GM12892 (cell line): ENCODE measurements at regions not wholly inside any gene's neighbourhood (a gene's known extent, or its start where the extent isn't known, plus 50 kb on each side); places are given as distances from the start of the nearest gene placed in this dataset.

Source experiments
- POLR2A ChIP-seq: IDR thresholded peaks from 2 replicates; pipeline ENCODE4 v1.6.1; 2011; ENCODE audit warnings: low read depth, low read length, control low read depth
- POLR2AphosphoS5 ChIP-seq: IDR thresholded peaks from 2 replicates; pipeline ENCODE4 v1.6.1; 2011; ENCODE audit warnings: low read depth, low read length, control low read depth
- TAF1 ChIP-seq: IDR thresholded peaks from 2 replicates; pipeline ENCODE4 v1.6.1; 2011; ENCODE audit warnings: low read depth, mild to moderate bottlenecking, control low read depth, low read length, borderline replicate concordance

DNA sequence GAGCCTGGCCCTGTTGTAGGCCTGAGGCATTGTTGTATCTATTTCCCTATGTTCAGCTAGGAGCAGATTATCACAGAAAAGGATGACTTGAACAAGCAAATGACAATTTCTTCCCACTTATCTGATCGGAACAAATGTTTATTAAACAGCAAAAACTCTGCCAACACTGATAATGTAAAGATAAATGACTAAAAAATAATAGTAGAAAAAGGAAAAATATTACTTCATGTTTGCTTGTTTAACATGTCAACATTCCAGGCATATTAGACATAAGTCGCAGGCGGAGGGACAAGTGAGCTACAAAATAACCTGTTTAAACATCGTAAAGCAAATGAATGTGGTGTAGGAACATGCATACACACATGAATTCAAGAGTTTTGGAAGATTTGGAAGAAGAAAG, 257.9 kb downstream of the TMX3 start:
- TF ChIP-seq POLR2AphosphoS5 (no peak), POLR2A (no peak), TAF1 (no peak)
